Uterus (tissue), 3 donors: ENCODE measurements at regions not wholly inside any gene's neighbourhood (a gene's known extent, or its start where the extent isn't known, plus 50 kb on each side); places are given as distances from the start of the nearest gene placed in this dataset.

Source experiments
- DNase-seq, 2 donors: peaks; one replicate each; pipeline ENCODE4 v3.0.0-alpha.2; 2019 to 2020
- H3K27ac ChIP-seq, 2 donors: fragments of 200-600 bp; sonication (generic); 1 replicate in 1 of 2; 2 replicates in 1 of 2; pipeline ENCODE4 v1.5.1; 2016 to 2018
- H3K27me3 ChIP-seq, 2 donors: fragments of 200-600 bp; sonication (generic); one replicate each; pipeline ENCODE4 v1.5.1; 2018 to 2019; ENCODE audit warnings: control low read depth in 1 of 2
- H3K36me3 ChIP-seq, 2 donors: fragments of 200-600 bp; sonication (generic); one replicate each; pipeline ENCODE4 v1.5.1; 2019; ENCODE audit warnings: control low read depth in 1 of 2
- H3K4me1 ChIP-seq, 2 donors: fragments of 200-600 bp; sonication (generic); one replicate each; pipeline ENCODE4 v1.5.1; 2018 to 2019; ENCODE audit warnings: control low read depth in 1 of 2
- H3K4me3 ChIP-seq, 2 donors: fragments of 200-600 bp; sonication (generic); 1 replicate in 1 of 2; 2 replicates in 1 of 2; pipeline ENCODE4 v1.5.1; 2018 to 2019; ENCODE audit warnings: mild to moderate bottlenecking in 1 of 2
- H3K9me3 ChIP-seq, 2 donors: fragments of 200-600 bp; sonication (generic); one replicate each; pipeline ENCODE4 v1.5.1; 2019; ENCODE audit warnings: control low read depth in 1 of 2
- CTCF ChIP-seq, 4 experiments: fragments of 200-600 bp in 2 of 4; fragments of 450-650 bp in 2 of 4; sonication (generic) in 2 of 4; IDR thresholded peaks; one replicate each; pipeline ENCODE4 v1.5.1; 2016 to 2019; ENCODE audit warnings: antibody characterized with exemption in 4 of 4, mild to moderate bottlenecking in 2 of 4, moderate library complexity in 1 of 4
- POLR2A ChIP-seq, 2 donors: fragments of 450-650 bp; IDR thresholded peaks; one replicate each; pipeline ENCODE4 v1.6.1; 2016; ENCODE audit warnings: antibody characterized with exemption in 2 of 2, mild to moderate bottlenecking in 1 of 2, moderate library complexity in 1 of 2
- intact Hi-C: fragments of 100-400 bp; cut with DNase I; formaldehyde crosslinking; loops from one replicate; pipeline ENCODE4 v1.15.1; 2023; ENCODE audit warnings: low total_unique reads
- donor health status: DM: yes; HTN: yes; CAD: no.

- Histone ChIP-seq H3K9me3 (no peaks in the 10 kb centered on the region), H3K4me3 (no peak overlapping the region), H3K36me3 (no peaks in the 10 kb centered on the region), H3K27me3 (no peaks in the 10 kb centered on the region), H3K4me1 (no peaks in the 10 kb centered on the region), H3K27ac (no peak overlapping the region)
- TF ChIP-seq CTCF (IDR thresholded peaks at IDR 0.05) = no peak
- no peak for TF ChIP-seq POLR2A (IDR thresholded peaks at IDR 0.05)
- intact Hi-C loops = no loop called here
- no peak for DNase-seq
Observed at GRCh38 chr2:196262606-196263005, 91.2 kb upstream of the STK17B start.

- Histone ChIP-seq H3K27ac (no peak overlapping the region), H3K9me3 (no peaks in the 10 kb centered on the region), H3K27me3 (no peaks in the 10 kb centered on the region), H3K36me3 (no peaks in the 10 kb centered on the region), H3K4me3 (no peak overlapping the region), H3K4me1 (no peaks in the 10 kb centered on the region)
- TF ChIP-seq POLR2A (IDR thresholded peaks at IDR 0.05) = no peak
- TF ChIP-seq CTCF (IDR thresholded peaks at IDR 0.05) = no peak
- intact Hi-C loops = no loop called here
- no peak for DNase-seq
Observed at GRCh38 chr2:196263181-196263747, 91.9 kb upstream of the STK17B start.

- TF ChIP-seq POLR2A (IDR thresholded peaks at IDR 0.05) (no peak), CTCF (IDR thresholded peaks at IDR 0.05) (no peak)
- no peaks in the 10 kb centered on the region for H3K4me1 ChIP-seq
- no peak overlapping the region for H3K27ac ChIP-seq
- H3K4me3 ChIP-seq = no peak overlapping the region
- intact Hi-C loops = no loop called here
- no peak for DNase-seq
- no peaks in the 10 kb centered on the region for H3K27me3 ChIP-seq
- no peaks in the 10 kb centered on the region for H3K36me3 ChIP-seq
- H3K9me3 ChIP-seq = no peaks in the 10 kb centered on the region
Observed at GRCh38 chr2:196266351-196266750, 95.0 kb upstream of the STK17B start.

- Histone ChIP-seq H3K4me1 (no peaks in the 10 kb centered on the region), H3K36me3 (no peaks in the 10 kb centered on the region), H3K27me3 (no peaks in the 10 kb centered on the region), H3K4me3 (no peak overlapping the region), H3K27ac (no peak overlapping the region), H3K9me3 (no peaks in the 10 kb centered on the region)
- TF ChIP-seq CTCF (IDR thresholded peaks at IDR 0.05) = no peak
- no peak for TF ChIP-seq POLR2A (IDR thresholded peaks at IDR 0.05)
- intact Hi-C loops = no loop called here
- DNase-seq = no peak
Observed at GRCh38 chr2:196266855-196267254, 95.5 kb upstream of the STK17B start.

- Histone ChIP-seq H3K4me1 (no peaks in the 10 kb centered on the region), H3K4me3 (no peak overlapping the region), H3K9me3 (no peaks in the 10 kb centered on the region), H3K27ac (no peak overlapping the region), H3K27me3 (no peaks in the 10 kb centered on the region), H3K36me3 (no peaks in the 10 kb centered on the region)
- intact Hi-C loops = no loop called here
- no peak for DNase-seq
- TF ChIP-seq CTCF (IDR thresholded peaks at IDR 0.05) (no peak), POLR2A (IDR thresholded peaks at IDR 0.05) (no peak)
Observed at GRCh38 chr2:196268025-196268424, 96.6 kb upstream of the STK17B start.
